B cell (primary cell): ENCODE measurements at regions not wholly inside any gene's neighbourhood (a gene's known extent, or its start where the extent isn't known, plus 50 kb on each side); places are given as distances from the start of the nearest gene placed in this dataset.

ENCODE experiments used
- ATAC-seq: fragments of 200-7000 bp; cut with Tn5 transposase; one replicate; pipeline ENCODE4 v1.10.0; 2021; ENCODE audit warnings: low read depth, mild to moderate bottlenecking, moderate number of reproducible peaks, moderate library complexity
- CTCF ChIA-PET: fragments of 350-600 bp; sonication (Branson Sonifier 250); formaldehyde crosslinking; loops from one replicate; lab custom pipeline; 2021; ENCODE audit warnings: antibody characterized with exemption, inconsistent platforms; lab: Charles Lee
- POLR2A ChIA-PET: fragments of 350-600 bp; sonication (Branson Sonifier 250); formaldehyde crosslinking; loops from one replicate; lab custom pipeline; 2021; ENCODE audit warnings: antibody characterized with exemption; lab: Charles Lee
- DNase-seq: peaks from one replicate; pipeline ENCODE4 v3.0.0; 2013
- H2AFZ ChIP-seq: 2 replicates; pipeline ENCODE4 v1.6.1; 2012; ENCODE audit warnings: mild to moderate bottlenecking, low read depth, low read length; ENCODE audit not compliant: insufficient read depth, poor library complexity, severe bottlenecking
- H3K27ac ChIP-seq, 2 donors: 1 replicate in 1 of 2; 2 replicates in 1 of 2; pipeline ENCODE4 v1.5.1; 2012 to 2013; ENCODE audit warnings: low read length in 2 of 2, mild to moderate bottlenecking in 2 of 2, moderate library complexity in 1 of 2
- H3K27me3 ChIP-seq, 4 experiments: fragments of 200-600 bp in 1 of 4; sonication (generic) in 1 of 4; replicated peaks in 1 of 4; 1 replicate in 2 of 4; 2 replicates in 2 of 4; pipeline versions ENCODE4 v1.6.1 to v1.7.0; 2013 to 2016; ENCODE audit warnings: low read length in 3 of 4, mild to moderate bottlenecking in 2 of 4, mixed read lengths in 1 of 4, moderate library complexity in 1 of 4; ENCODE audit not compliant: insufficient read depth in 4 of 4, control insufficient read depth in 3 of 4; ENCODE audit errors: control extremely low read depth in 1 of 4
- H3K36me3 ChIP-seq, 2 experiments: replicated peaks in 1 of 2; 1 replicate in 1 of 2; 2 replicates in 1 of 2; pipeline versions ENCODE4 v1.6.1 to v1.7.1; 2013; ENCODE audit warnings: low read length in 1 of 2; ENCODE audit not compliant: insufficient read depth in 2 of 2, control insufficient read depth in 1 of 2; ENCODE audit errors: control extremely low read depth in 1 of 2, extremely low read depth in 1 of 2
- H3K4me1 ChIP-seq, 2 donors: fragments of 200-600 bp in 1 of 2; sonication (generic) in 1 of 2; 1 replicate in 1 of 2; 2 replicates in 1 of 2; pipeline versions ENCODE4 v1.5.1 to v1.6.1; 2013 to 2017; ENCODE audit warnings: low read length in 2 of 2; ENCODE audit not compliant: control insufficient read depth in 2 of 2, insufficient read depth in 2 of 2
- H3K4me2 ChIP-seq: replicated peaks from 2 replicates; pipeline ENCODE3; 2012; ENCODE audit warnings: mild to moderate bottlenecking, low read depth, low read length; ENCODE audit not compliant: poor library complexity, severe bottlenecking
- H3K4me3 ChIP-seq, 5 experiments: fragments of 200-600 bp in 1 of 5; sonication (generic) in 1 of 5; 1 replicate in 3 of 5; 2 replicates in 2 of 5; pipeline versions ENCODE4 v1.5.1 to v1.7.0; 2011 to 2016; ENCODE audit warnings: low read length in 4 of 5, mild to moderate bottlenecking in 4 of 5, low read depth in 2 of 5, control low read depth in 1 of 5, moderate library complexity in 1 of 5; ENCODE audit not compliant: insufficient read depth in 1 of 5; ENCODE audit errors: control extremely low read depth in 1 of 5, extremely low read depth in 1 of 5
- H3K79me2 ChIP-seq: fragments of 200-600 bp; sonication (generic); one replicate; pipeline ENCODE4 v1.6.0; 2016; ENCODE audit warnings: low read length; ENCODE audit not compliant: control insufficient read depth, insufficient read depth
- H3K9ac ChIP-seq: fragments of 200-600 bp; sonication (generic); 2 replicates; pipeline ENCODE4 v1.6.1; 2017; ENCODE audit warnings: mild to moderate bottlenecking, low read length, moderate library complexity
- H3K9me3 ChIP-seq, 3 donors: one replicate each; pipeline versions ENCODE4 v1.6.1 to v1.7.1; 2013; ENCODE audit warnings: low read length in 2 of 3; ENCODE audit not compliant: control insufficient read depth in 2 of 3, insufficient read depth in 1 of 3; ENCODE audit errors: control extremely low read depth in 1 of 3
- H4K20me1 ChIP-seq: 2 replicates; pipeline ENCODE4 v1.6.0; 2012; ENCODE audit warnings: mild to moderate bottlenecking, low read length; ENCODE audit not compliant: insufficient read depth, control insufficient read depth, poor library complexity, severe bottlenecking
- H3K27ac Mint-ChIP-seq: one replicate; pipeline ENCODE4 v1.8.0; 2021; ENCODE audit warnings: mixed read lengths
- H3K27me3 Mint-ChIP-seq: one replicate; pipeline ENCODE4 v1.8.0; 2021; ENCODE audit warnings: mixed read lengths
- H3K4me1 Mint-ChIP-seq: one replicate; pipeline ENCODE4 v1.8.0; 2021; ENCODE audit warnings: mixed read lengths
- H3K4me3 Mint-ChIP-seq: one replicate; pipeline ENCODE4 v1.8.0; 2021; ENCODE audit warnings: mixed read lengths
- H3K9me3 Mint-ChIP-seq: one replicate; pipeline ENCODE4 v1.8.0; 2022; ENCODE audit warnings: mixed read lengths; ENCODE audit not compliant: insufficient read depth
- CTCF ChIP-seq: fragments of 200-600 bp; IDR thresholded peaks from one replicate; pipeline ENCODE4 v1.8.0; 2022; ENCODE audit warnings: antibody characterized with exemption, mild to moderate bottlenecking
- EZH2 ChIP-seq: IDR thresholded peaks from 2 replicates; pipeline ENCODE4 v1.6.1; 2012; ENCODE audit warnings: borderline replicate concordance, low read depth, mild to moderate bottlenecking, moderate library complexity, low read length; ENCODE audit not compliant: insufficient read depth, poor library complexity, severe bottlenecking
- WGBS: methylation state at CpG from one replicate; pipeline ENCODE4 v1.1.5; 2013; ENCODE audit warnings: missing lambda C conversion rate; ENCODE audit not compliant: insufficient coverage; 5-methylcytosine and 5-hydroxymethylcytosine counted together
- intact Hi-C: fragments of 100-400 bp; cut with micrococcal nuclease; formaldehyde crosslinking; loops from one replicate; pipeline ENCODE4 v1.10.0; 2022

DNA sequence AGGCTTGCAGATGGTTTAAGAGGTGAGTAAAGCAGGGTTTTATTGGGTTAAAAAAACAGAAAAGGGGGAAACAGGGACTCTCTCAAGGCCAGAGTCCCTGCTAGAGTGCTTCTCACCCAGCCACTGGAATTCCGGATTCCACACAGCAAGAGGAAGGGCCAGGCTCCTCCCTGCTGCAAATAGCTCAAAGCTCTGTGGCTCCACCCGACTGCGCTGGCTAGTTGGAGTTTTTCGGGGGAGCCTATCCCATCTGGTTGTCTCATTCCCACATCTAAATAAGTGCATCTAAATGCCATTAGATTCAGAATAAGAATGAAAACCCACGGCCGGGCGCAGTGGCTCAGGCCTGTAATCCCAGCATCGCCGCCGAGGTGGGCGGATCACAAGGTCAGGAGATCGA, 791.5 kb downstream of the SLC16A7 start:
- no peaks in the 10 kb centered on the region for H3K4me1 Mint-ChIP-seq
- DNase-seq (no peak), ATAC-seq (no peak)
- H3K9me3 Mint-ChIP-seq: no peaks in the 10 kb centered on the region
- H3K27me3 Mint-ChIP-seq: no peaks in the 10 kb centered on the region
- H3K27ac Mint-ChIP-seq: no peak overlapping the region
- Histone ChIP-seq H3K79me2 (no peaks in the 10 kb centered on the region), H3K27ac (no peak overlapping the region), H4K20me1 (no peaks in the 10 kb centered on the region), H3K27me3 (no peaks in the 10 kb centered on the region), H3K36me3 (no peaks in the 10 kb centered on the region), H3K4me2 (no peak overlapping the region), H3K9ac (no peak overlapping the region), H2AFZ (no peak overlapping the region), H3K4me3 (no peak overlapping the region), H3K9me3 (peaks cover 0 to 14% (median 0%) of the 10 kb centered on the region in 3 donors), H3K4me1 (no peaks in the 10 kb centered on the region)
- no peak overlapping the region for H3K4me3 Mint-ChIP-seq
- POLR2A ChIA-PET: no interaction called here
- TF ChIP-seq CTCF: no peak
- TF ChIP-seq EZH2: no peak
- intact Hi-C loops: no loop called here
- CTCF ChIA-PET: no interaction called here
- 96% methylated on average over 9 of the region's 12 CpGs for WGBS

DNA sequence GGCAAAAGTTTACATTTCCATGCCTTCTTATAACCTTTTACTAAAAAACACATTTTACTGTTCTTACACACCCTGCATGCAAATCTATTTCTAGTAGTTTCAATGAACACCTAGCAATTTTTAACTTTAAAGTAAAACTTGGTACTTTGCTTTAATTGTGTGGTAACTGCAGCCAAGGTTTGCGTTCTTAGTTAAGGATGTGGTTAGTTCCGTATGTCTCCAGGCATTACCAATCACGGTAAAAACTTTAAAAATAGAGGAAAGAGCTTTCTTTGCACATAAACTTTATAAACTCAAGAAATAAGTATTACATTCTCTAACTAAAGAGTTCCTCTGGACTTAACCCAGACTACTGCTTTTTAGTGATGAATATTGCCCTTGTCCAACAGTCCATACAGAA, 795.2 kb downstream of the SLC16A7 start:
- Histone ChIP-seq H3K27me3 (no peaks in the 10 kb centered on the region), H3K36me3 (no peaks in the 10 kb centered on the region), H3K4me2 (no peak overlapping the region), H3K4me1 (no peaks in the 10 kb centered on the region), H3K79me2 (no peaks in the 10 kb centered on the region), H3K9me3 (peaks cover 0 to 22% (median 1%) of the 10 kb centered on the region in 3 donors), H3K9ac (no peak overlapping the region), H2AFZ (no peak overlapping the region), H4K20me1 (no peaks in the 10 kb centered on the region), H3K27ac (no peak overlapping the region), H3K4me3 (no peak overlapping the region)
- Mint-ChIP-seq H3K27me3 (no peaks in the 10 kb centered on the region), H3K4me1 (no peaks in the 10 kb centered on the region), H3K4me3 (no peak overlapping the region), H3K9me3 (no peaks in the 10 kb centered on the region), H3K27ac (no peak overlapping the region)
- ChIA-PET POLR2A (no interaction called here), CTCF (no interaction called here)
- no CpG with 5 or more reads among the region's 3 CpGs for WGBS
- no peak for DNase-seq
- intact Hi-C loops: no loop called here
- no peak for TF ChIP-seq EZH2
- no peak for TF ChIP-seq CTCF
- ATAC-seq: no peak
